ENCODE measurements at regions not wholly inside any gene's neighbourhood (a gene's known extent, or its start where the extent isn't known, plus 50 kb on each side); places are given as distances from the start of the nearest gene placed in this dataset.

- no peak for DNase-seq (ENCODE audit: low read depth)
These were observed 329.7 kb downstream of the UQCRFS1 start for GRCh38 chr19:28883241-28883693.

DNA sequence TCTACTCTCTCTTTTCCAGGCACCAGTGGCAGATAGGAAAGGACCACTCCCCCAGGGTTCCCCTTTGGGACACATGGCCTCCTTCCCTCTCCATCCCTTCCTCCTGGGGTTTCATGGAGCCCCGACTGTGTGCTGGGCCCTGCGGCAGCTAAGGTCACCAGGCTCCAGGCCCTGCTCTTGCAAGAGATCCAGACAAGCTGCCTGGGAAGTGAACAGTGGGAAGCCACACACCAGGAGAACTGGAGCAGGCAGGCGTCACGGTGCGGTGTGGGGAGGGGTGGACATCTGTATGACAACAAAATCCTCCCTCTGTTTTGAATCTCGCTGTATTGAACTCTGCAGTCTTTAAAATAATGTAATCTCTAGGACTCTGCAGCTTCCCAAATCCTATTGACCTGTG lies 330.1 kb downstream of the UQCRFS1 start:
- DNase-seq (ENCODE audit: low read depth) = no peak

DNA sequence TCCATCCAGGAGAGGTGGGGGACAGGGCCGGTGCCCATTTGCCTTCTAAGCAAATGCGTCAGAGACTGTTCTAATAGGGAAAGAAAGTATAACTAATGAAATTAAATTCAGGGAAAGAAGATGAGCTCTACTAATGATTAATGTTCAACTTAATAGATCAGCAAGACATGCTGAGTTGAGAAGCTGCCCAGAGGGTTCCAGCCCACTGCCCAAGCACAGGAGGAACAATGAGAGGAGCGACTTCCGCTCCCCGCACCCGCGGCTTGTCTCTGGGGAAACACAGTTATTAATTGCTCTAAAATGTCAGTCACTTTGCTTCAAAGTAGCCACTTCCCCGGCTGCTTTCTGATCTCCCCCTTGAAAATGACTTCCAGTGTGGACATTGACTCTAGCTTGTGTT lies 331.3 kb downstream of the UQCRFS1 start:
- DNase-seq (ENCODE audit: low read depth) = no peak

DNA sequence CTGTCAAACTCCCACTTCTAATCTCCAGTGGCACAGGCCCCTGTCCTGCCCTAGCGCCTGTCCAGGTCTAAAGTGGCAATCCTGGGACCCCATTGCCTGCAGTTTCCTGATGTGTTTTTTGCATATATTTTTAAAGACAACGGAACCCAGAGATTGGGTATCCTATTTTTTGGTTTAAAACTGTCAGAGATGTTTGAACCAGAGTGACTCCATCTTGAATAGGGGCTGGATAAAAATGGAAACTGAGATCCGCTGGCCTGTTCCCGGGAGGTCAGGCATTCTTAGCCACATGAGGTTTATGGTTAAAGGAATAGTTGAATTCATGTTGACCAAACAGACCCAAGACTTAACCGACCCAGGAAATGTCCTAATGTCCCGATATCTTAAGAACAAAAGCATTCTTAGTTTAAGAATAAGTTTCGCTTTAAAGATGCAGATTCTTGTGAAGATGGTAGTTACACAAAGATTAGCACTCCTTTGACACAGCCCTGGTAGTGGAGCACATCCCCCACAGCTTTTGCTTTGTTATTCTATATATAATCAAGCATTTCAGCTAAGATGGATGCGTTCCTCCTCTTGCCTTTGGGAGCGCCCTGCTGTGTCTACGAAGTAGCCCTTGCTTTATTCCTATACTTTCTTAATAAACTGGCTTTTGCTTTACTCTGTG lies 332.1 kb downstream of the UQCRFS1 start:
- no peak for DNase-seq (ENCODE audit: low read depth)

DNA sequence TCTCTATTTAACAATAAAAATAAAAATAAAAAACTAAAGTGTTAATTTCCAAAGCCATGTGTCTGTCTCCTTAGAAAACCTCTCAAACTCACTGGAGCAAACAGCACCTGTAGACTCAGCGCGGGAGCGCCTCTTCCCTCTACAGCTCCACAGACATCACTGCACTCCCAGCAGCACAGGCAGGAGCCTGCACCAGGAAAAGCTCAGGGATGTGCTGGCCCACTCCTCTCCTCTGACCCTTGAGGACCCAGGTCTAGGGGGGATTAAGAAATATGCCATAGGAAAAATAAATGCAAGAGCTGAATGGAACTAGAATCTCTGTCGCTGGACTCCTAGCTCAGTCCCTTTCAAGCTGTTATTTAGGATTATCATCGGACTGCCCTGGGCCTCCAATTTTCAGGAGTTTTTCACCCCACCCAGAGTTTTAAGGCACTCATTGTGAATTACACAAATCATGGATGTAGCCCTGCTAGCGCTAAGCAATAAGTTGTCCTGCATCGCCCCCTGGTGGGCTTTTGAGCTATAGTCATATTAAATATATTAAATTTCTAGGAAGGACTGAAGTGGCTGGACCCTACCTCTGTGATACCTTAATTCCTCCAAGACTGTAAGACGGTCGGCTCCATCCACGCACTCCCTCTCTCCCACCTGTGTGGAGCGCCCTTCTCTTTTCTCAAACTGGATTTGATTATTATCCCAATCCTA lies 333.9 kb downstream of the UQCRFS1 start:
- DNase-seq (ENCODE audit: low read depth) = peak; percentile 19

GRCh38 chr19:28876609-28877123 lies 336.3 kb downstream of the UQCRFS1 start:
- no peak for DNase-seq (ENCODE audit: low read depth)

DNA sequence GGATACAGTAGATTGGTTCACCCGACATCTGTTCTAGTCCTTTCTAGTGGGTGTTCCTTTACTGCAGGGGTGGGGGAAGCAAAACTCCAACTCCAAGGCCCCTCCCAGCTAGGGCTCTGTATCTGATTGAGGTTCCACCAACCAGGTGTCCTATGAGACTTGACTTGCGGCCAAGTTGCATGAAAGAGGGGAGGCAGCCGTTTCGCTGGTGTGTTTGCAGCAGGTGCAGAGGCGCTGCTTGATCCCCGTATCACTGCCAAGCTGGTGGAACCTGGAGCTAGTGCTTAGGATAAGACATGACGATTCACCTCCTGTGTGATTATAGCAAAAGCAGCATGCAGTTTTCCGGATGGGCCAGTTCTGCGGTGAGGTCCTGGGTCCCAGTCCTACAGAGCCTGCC lies 338.2 kb downstream of the UQCRFS1 start:
- DNase-seq (ENCODE audit: low read depth) = no peak

- no peak for DNase-seq (ENCODE audit: low read depth)
These were observed 339.6 kb downstream of the UQCRFS1 start for GRCh38 chr19:28873301-28873700.

DNA sequence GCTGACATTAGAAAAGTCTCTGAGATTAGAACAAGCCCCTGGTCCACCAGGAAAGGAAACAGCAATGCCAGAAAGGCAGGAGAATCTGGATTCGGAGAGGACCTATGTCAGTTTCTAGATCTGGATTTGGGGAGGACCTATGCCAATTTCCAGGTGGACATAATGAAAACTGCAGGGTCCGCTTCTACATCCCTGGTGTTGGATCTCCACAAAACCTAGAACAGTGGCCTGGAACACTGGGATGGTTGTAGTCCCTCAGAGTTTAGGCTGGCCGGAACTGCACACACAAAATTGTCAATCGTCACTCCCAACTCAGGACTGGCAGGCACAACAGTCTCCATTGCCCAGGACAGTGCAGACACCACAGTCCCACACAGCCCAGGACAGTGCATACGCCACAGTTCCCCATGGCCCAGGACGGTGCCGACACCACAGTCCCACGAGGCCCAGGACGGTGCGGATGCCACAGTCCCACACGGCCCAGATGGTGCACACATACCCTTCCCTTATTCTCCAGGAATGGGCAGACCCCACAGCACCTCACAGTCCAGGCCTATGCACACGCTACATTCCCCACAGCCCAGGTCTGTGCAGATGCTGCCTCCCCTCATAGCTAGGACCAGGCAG lies 341.7 kb downstream of the UQCRFS1 start:
- DNase-seq (ENCODE audit: low read depth) = no peak

- DNase-seq (ENCODE audit: low read depth) = no peak
These were observed 343.5 kb downstream of the UQCRFS1 start for GRCh38 chr19:28869459-28869858.

DNA sequence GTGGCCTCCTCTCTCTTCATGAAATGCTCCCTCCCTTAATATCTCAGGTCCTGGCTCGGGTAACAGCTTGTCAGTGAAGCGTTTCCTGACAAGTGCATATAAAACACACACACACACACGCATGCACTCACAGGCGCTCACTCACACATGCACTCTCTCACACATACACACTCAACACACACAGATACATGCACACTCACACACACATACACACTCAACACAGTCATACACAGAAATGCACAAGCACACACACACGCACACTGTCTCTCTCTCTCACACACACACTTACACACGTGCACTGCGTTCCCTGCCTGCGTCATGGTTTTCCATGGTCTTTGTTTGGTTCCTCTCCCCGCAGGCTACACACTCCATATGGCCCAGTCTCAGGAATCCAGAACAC lies 344.1 kb downstream of the UQCRFS1 start:
- no peak for DNase-seq (ENCODE audit: low read depth)

GRCh38 chr19:28867978-28868377 lies 345.0 kb downstream of the UQCRFS1 start:
- no peak for DNase-seq (ENCODE audit: low read depth)

DNA sequence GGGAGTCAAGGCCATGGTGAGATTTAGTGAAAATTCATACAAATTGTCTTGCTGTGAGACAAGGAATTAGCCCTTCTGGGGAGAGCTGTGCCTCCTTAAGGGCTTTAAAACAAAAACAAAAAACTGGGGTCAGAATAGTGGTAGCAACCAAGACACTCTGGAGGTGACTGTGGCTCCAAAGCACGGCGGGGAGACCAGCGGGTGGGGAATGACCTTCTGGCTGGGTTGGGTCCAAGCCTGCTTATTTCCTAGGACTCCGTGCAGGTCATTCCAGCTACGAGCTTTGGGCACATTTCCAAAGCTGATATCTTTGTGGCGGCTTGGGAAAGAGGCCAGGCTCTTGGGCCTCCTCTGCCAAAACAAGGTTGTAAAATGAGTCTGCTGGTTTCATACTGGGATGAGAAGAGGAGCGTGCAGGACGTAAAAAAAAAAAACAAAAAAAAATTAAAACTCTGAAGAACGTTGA lies 348.3 kb downstream of the UQCRFS1 start:
- no peak for DNase-seq (ENCODE audit: low read depth)

- no peak for DNase-seq (ENCODE audit: low read depth)
These were observed 348.9 kb downstream of the UQCRFS1 start for GRCh38 chr19:28864024-28864503.

DNA sequence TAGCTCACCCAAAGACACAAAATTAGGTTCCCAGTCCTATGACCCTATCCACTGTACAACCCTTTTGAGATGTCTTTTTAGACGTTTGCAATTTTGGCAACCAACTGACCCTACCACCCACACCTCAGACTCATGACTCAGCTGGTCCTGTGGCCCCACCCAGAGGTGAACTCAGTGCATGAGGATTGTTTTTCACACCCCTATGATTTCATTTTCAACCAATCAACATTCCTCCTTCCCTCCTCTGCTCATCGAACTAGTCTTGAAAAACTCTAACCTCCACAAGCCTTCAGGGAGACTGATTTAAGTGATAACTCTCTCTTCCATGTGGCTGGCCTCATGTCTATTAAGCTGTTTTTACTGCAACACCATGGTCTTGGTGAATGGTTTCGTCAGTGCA lies 350.7 kb downstream of the UQCRFS1 start:
- no peak for DNase-seq (ENCODE audit: low read depth)

- DNase-seq (ENCODE audit: low read depth) = no peak
These were observed 353.1 kb downstream of the UQCRFS1 start for GRCh38 chr19:28859811-28860210.

- no peak for DNase-seq (ENCODE audit: low read depth)
These were observed 354.0 kb downstream of the UQCRFS1 start for GRCh38 chr19:28858933-28859332.

DNA sequence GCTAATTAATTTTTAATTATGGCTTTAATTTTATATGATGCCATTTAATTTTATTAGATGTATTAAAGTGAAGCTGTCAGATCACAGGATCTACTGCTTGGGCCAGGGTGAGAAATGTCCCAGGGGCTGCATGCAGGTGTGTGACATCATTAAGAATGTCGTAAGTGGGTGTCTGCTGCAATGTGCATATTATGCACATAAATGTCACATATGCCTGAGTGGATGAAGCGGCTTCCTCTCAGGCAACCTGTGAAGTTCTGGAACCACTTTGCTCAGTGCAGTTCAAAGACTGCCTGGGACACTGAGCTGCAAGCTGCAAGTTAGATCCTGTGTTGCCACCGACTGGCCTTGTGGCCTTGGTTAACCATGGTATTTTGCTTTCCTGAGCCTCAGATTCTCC lies 355.0 kb downstream of the UQCRFS1 start:
- DNase-seq (ENCODE audit: low read depth) = no peak

GRCh38 chr19:28855216-28855615 lies 357.7 kb downstream of the UQCRFS1 start:
- no peak for DNase-seq (ENCODE audit: low read depth)

DNA sequence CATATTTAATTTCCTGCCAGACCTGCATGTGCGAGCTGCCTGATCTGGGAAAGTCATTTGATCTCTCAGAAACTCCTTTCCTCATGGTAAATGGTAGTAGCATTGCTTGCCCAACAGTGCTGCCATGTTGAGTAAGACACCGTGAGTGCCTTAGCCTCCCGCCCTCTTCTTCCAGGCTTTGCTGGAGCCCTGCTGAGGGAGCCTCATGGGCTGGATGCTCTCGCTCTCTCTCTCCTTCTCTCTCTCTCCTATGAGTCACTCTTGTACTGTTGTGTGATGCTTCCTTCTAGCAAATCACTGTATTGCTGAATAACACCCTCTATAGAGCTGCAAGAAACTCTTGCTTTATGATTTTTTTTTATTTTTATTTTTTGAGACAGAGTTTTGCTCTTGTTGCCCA lies 365.5 kb downstream of the UQCRFS1 start:
- no peak for DNase-seq (ENCODE audit: low read depth)

DNA sequence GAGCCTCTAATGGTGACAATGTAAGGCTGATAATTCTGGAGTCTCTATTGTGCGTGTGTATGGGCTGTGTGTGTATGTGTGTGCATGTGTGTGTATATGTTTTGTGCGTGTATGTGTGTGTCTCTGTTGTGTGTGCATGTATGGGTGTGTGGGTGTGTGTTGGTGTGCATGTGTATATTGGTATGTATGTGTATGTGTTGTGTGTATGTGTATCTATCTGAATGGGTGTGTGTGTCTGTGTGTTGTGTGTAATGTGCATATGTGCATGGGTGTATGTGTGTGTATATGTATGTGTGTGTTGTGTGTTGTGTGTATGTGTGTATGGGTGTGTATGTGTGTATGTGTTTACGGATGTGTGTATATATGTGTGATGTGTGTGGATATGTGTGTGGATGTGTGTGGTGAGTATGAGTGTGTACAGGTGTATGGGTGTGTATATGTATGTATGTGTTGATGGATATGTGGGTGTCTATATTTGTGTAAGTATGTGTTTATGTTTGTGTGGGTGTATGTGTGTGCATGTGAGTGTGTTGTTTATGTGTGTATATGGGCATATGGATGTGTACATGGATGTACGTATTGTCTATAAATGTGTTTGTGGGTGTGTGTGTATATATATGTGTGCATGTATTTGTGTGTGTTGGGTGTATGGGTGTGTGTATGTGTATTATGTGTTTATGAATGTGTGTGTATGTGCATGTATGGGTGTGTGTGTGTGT lies 366.7 kb downstream of the UQCRFS1 start:
- DNase-seq (ENCODE audit: low read depth) = no peak
